CD4-positive, alpha-beta T cell (primary cell): ENCODE measurements at regions not wholly inside any gene's neighbourhood (a gene's known extent, or its start where the extent isn't known, plus 50 kb on each side); places are given as distances from the start of the nearest gene placed in this dataset.

Experiments used
- ATAC-seq: fragments of 200-7000 bp; cut with Tn5 transposase; one replicate; pipeline ENCODE4 v1.10.0; 2022; ENCODE audit warnings: mild to moderate bottlenecking; ENCODE audit not compliant: poor library complexity
- CTCF ChIA-PET: fragments of 350-600 bp; sonication (Branson Sonifier 250); formaldehyde crosslinking; loops from one replicate; lab custom pipeline; 2021; ENCODE audit warnings: antibody characterized with exemption, inconsistent platforms; lab: Charles Lee
- POLR2A ChIA-PET: fragments of 350-600 bp; sonication (Branson Sonifier 250); formaldehyde crosslinking; loops from one replicate; lab custom pipeline; 2021; ENCODE audit warnings: antibody characterized with exemption, inconsistent platforms; lab: Charles Lee
- DNase-seq, 14 experiments: peaks; one replicate each; pipeline ENCODE4 v3.0.0-alpha.2; 2013 to 2020; ENCODE audit warnings: mixed read lengths in 2 of 14
- H3K27ac ChIP-seq, 2 donors: one replicate each; pipeline versions ENCODE4 v1.5.1 to v1.7.0; 2013; ENCODE audit warnings: low read length in 2 of 2, low read depth in 1 of 2, mild to moderate bottlenecking in 1 of 2
- H3K27me3 ChIP-seq, 2 experiments: 1 replicate in 1 of 2; 2 replicates in 1 of 2; pipeline versions ENCODE4 v1.6.1 to v1.7.0; 2013; ENCODE audit warnings: low read length in 2 of 2, control low read depth in 1 of 2, mild to moderate bottlenecking in 1 of 2, moderate library complexity in 1 of 2; ENCODE audit not compliant: insufficient read depth in 2 of 2, control insufficient read depth in 1 of 2
- H3K36me3 ChIP-seq: one replicate; pipeline ENCODE4 v1.6.1; 2013; ENCODE audit warnings: low read length, control low read depth; ENCODE audit not compliant: insufficient read depth
- H3K4me1 ChIP-seq: one replicate; pipeline ENCODE4 v1.6.1; 2013; ENCODE audit warnings: low read length, control low read depth; ENCODE audit not compliant: insufficient read depth
- H3K4me3 ChIP-seq: one replicate; pipeline ENCODE4 v1.5.1; 2013; ENCODE audit warnings: mild to moderate bottlenecking, low read length, moderate library complexity
- H3K9me3 ChIP-seq, 2 experiments: 1 replicate in 1 of 2; 2 replicates in 1 of 2; pipeline versions ENCODE4 v1.6.1 to v1.7.0; 2013; ENCODE audit warnings: low read length in 2 of 2, mild to moderate bottlenecking in 2 of 2, control low read depth in 1 of 2, moderate library complexity in 1 of 2; ENCODE audit not compliant: control insufficient read depth in 1 of 2, insufficient read depth in 1 of 2
- H3K27ac Mint-ChIP-seq: one replicate; pipeline ENCODE4 v1.8.0; 2020; ENCODE audit warnings: mixed read lengths
- H3K27me3 Mint-ChIP-seq: one replicate; pipeline ENCODE4 v1.8.0; 2021; ENCODE audit warnings: mixed read lengths
- H3K36me3 Mint-ChIP-seq: one replicate; pipeline ENCODE4 v1.8.0; 2021; ENCODE audit warnings: low read depth, mixed read lengths
- H3K4me1 Mint-ChIP-seq: one replicate; pipeline ENCODE4 v1.8.0; 2021; ENCODE audit warnings: low read depth, mixed read lengths
- H3K4me3 Mint-ChIP-seq: one replicate; pipeline ENCODE4 v1.8.0; 2020; ENCODE audit warnings: mild to moderate bottlenecking, mixed read lengths
- H3K9me3 Mint-ChIP-seq: one replicate; pipeline ENCODE4 v1.8.0; 2020; ENCODE audit warnings: mixed read lengths
- CTCF ChIP-seq: fragments of 200-600 bp; IDR thresholded peaks from one replicate; pipeline ENCODE4 v1.8.0; 2022; ENCODE audit warnings: antibody characterized with exemption, mild to moderate bottlenecking
- intact Hi-C, 2 experiments: fragments of 100-400 bp; cut with DNase I in 1 of 2; cut with micrococcal nuclease in 1 of 2; formaldehyde crosslinking; loops; one replicate each; pipeline versions ENCODE4 v1.15.1 to v1.9.0; 2023 to 2025; cut with DNase I, micrococcal nuclease

GRCh38 chr15:31219221-31219620, 107.4 kb upstream of the KLF13 start:
- intact Hi-C loops, result loop anchor here (5.0 to 10.0 kb wide), 3 partner anchors 64 to 143 kb away; partner anchors contain the start of gene KLF13 (in 1 of the 2)
- no peaks in the 10 kb centered on the region for H3K36me3 Mint-ChIP-seq
- Histone ChIP-seq H3K27ac (no peak overlapping the region), H3K36me3 (no peaks in the 10 kb centered on the region), H3K9me3 (no peaks in the 10 kb centered on the region), H3K4me1 (peaks cover 44% of the 10 kb centered on the region), H3K27me3 (no peaks in the 10 kb centered on the region), H3K4me3 (no peak overlapping the region)
- H3K4me3 Mint-ChIP-seq, result peak overlapping the region; percentile 30
- CTCF ChIA-PET, result interaction anchor here (0.6 to 1.3 kb wide), 2 partner anchors 45 to 278 kb away, joined by 3 read pairs; no protein-coding TSS in a partner anchor
- POLR2A ChIA-PET, result interaction anchor here (1.6 to 4.2 kb wide), 2 partner anchors 45 to 107 kb away, joined by 7 to 21 read pairs; partner anchors contain the start of gene KLF13
- peak overlapping the region; percentile 14 for H3K27ac Mint-ChIP-seq
- TF ChIP-seq CTCF, result no peak
- H3K9me3 Mint-ChIP-seq, result no peaks in the 10 kb centered on the region
- no peaks in the 10 kb centered on the region for H3K27me3 Mint-ChIP-seq
- DNase-seq (no peak), ATAC-seq (no peak)
- peaks cover 72% of the 10 kb centered on the region for H3K4me1 Mint-ChIP-seq

GRCh38 chr15:31221936-31222515, 104.6 kb upstream of the KLF13 start:
- no peak overlapping the region for H3K27ac Mint-ChIP-seq
- H3K4me3 Mint-ChIP-seq, result no peak overlapping the region

DNA sequence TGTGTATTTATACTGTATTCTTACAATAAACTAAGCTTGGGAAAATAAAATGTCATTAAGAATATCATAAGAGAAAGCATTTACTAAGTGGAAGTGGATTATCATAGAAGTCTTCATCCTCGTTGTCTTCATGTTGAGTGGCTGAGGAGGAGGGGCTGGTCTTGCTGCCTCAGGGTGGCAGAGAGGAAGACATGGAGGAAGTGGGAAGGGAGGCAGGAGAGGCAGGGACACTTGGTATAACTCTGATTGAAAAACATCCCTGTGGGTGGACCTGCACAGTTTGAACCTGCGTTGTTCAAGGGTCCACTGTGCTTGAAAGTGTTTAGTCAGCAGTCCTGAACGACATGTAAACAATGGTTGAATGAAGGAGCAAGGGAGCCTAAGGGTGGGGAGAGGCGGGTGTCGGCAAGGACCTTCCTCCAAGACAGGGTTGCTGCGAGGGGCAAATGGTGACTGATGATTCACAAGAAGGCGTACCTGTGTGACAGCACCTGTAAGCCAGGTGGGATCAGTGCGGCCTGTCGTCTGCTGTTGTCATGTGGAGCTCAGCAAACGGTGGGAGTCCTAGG, 103.8 kb upstream of the KLF13 start:
- Histone ChIP-seq H3K4me1 (peaks cover 21% of the 10 kb centered on the region), H3K4me3 (no peak overlapping the region), H3K27me3 (no peaks in the 10 kb centered on the region), H3K36me3 (no peaks in the 10 kb centered on the region), H3K27ac (no peak overlapping the region), H3K9me3 (no peaks in the 10 kb centered on the region)
- H3K27me3 Mint-ChIP-seq, result no peaks in the 10 kb centered on the region
- peak overlapping the region; percentile 21 for H3K4me3 Mint-ChIP-seq
- intact Hi-C loops, result no loop called here
- ATAC-seq (no peak), DNase-seq (no peak)
- no peaks in the 10 kb centered on the region for H3K9me3 Mint-ChIP-seq
- no peak for TF ChIP-seq CTCF
- ChIA-PET CTCF (interaction anchor here (0.5 to 1.1 kb wide), 2 partner anchors 80 to 268 kb away, joined by 3 to 5 read pairs; no protein-coding TSS in a partner anchor), POLR2A (interaction anchor here (0.6 to 1.1 kb wide), 2 partner anchors 40 to 103 kb away, joined by 3 to 4 read pairs; partner anchors contain the start of gene KLF13)
- no peaks in the 10 kb centered on the region for H3K36me3 Mint-ChIP-seq
- peak overlapping the region; percentile 24 for H3K27ac Mint-ChIP-seq
- H3K4me1 Mint-ChIP-seq, result peaks cover 53% of the 10 kb centered on the region

More at GRCh38 chr15:31221936-31222515, 104.6 kb upstream of the KLF13 start:
- DNase-seq (no peak), ATAC-seq (no peak)
- no peaks in the 10 kb centered on the region for H3K27me3 ChIP-seq
- Mint-ChIP-seq H3K36me3 (no peaks in the 10 kb centered on the region), H3K9me3 (no peaks in the 10 kb centered on the region), H3K27me3 (no peaks in the 10 kb centered on the region), H3K4me1 (peaks cover 58% of the 10 kb centered on the region)
- ChIA-PET POLR2A (interaction anchor here (0.6 to 1.1 kb wide), 2 partner anchors 41 to 104 kb away, joined by 3 to 4 read pairs; partner anchors contain the start of gene KLF13), CTCF (no interaction called here)
- H3K36me3 ChIP-seq, result no peaks in the 10 kb centered on the region
- intact Hi-C loops, result no loop called here
- no peaks in the 10 kb centered on the region for H3K9me3 ChIP-seq
- TF ChIP-seq CTCF, result no peak
- H3K27ac ChIP-seq, result no peak overlapping the region
- H3K4me1 ChIP-seq, result peaks cover 23% of the 10 kb centered on the region
- H3K4me3 ChIP-seq, result no peak overlapping the region
